HCT116 (cell line): ENCODE measurements at regions not wholly inside any gene's neighbourhood (a gene's known extent, or its start where the extent isn't known, plus 50 kb on each side); places are given as distances from the start of the nearest gene placed in this dataset.

Experiments used
- ATAC-seq: fragments of 200-7000 bp; cut with Tn5 transposase; 2 replicates; pipeline ENCODE4 v1.9.1; 2020; ENCODE audit warnings: mild to moderate bottlenecking, moderate library complexity
- BruUV-seq: library from RNA; stranded (reverse); fragments of 400-500 nt; replicated peaks from 2 replicates; lab custom pipeline; 2021; lab: Mats Ljungman, UMichigan
- CTCF ChIA-PET: fragments of 300-600 bp; sonication (Branson Sonifier 250); formaldehyde crosslinking; loops from one replicate; lab custom pipeline; 2021; ENCODE audit warnings: antibody characterized with exemption; lab: Charles Lee
- POLR2A ChIA-PET: fragments of 300-600, 350-600 bp; sonication (Branson Sonifier 250); formaldehyde crosslinking; loops from one replicate; lab custom pipeline; 2021; ENCODE audit warnings: antibody characterized with exemption; lab: Charles Lee
- RAD21 ChIA-PET, 2 experiments: fragments of 300-600 bp; sonication (Branson Sonifier 250); formaldehyde crosslinking; loops; one replicate each; lab custom pipeline; 2023; ENCODE audit warnings: low total read pairs in 2 of 2; ENCODE audit not compliant: uncharacterized antibody in 2 of 2, unreplicated experiment in 2 of 2, low non-redundant PET in 1 of 2; lab: Charles Lee
- DNase-seq: peaks from one replicate; pipeline ENCODE4 v3.0.0-alpha.2; 2010; ENCODE audit warnings: low read depth, low spot score
- H2AFZ ChIP-seq: fragments of 200-600 bp; shearing (Covaris generic), sonication (generic); 2 replicates; pipeline ENCODE4 v1.6.1; 2017; ENCODE audit warnings: low read depth, mixed run types, mixed read lengths, antibody characterized with exemption, low read length; ENCODE audit not compliant: poor library complexity, severe bottlenecking
- H3K27ac ChIP-seq: 2 replicates; pipeline ENCODE4 v1.5.1; 2012; ENCODE audit warnings: low read depth, low read length
- H3K27me3 ChIP-seq: fragments of 200-600 bp; sonication (generic); 2 replicates; pipeline ENCODE4 v1.6.1; 2016; ENCODE audit warnings: mixed run types, low read length, mixed read lengths; ENCODE audit not compliant: insufficient read depth
- H3K36me3 ChIP-seq, 2 experiments: fragments of 200-500 bp in 1 of 2; fragments of 200-600 bp in 1 of 2; sonication (Bioruptor generic) in 1 of 2; sonication (generic) in 1 of 2; 2 replicates each; pipeline versions ENCODE4 v1.5.1 to v1.6.1; 2014 to 2016; ENCODE audit warnings: low read length in 2 of 2, inconsistent platforms in 1 of 2, mixed read lengths in 1 of 2, mixed run types in 1 of 2; ENCODE audit not compliant: insufficient read depth in 2 of 2, control insufficient read depth in 1 of 2
- H3K4me1 ChIP-seq, 2 experiments: fragments of 200-600 bp in 1 of 2; sonication (generic) in 1 of 2; 2 replicates each; pipeline versions ENCODE4 v1.5.1 to v1.6.1; 2012 to 2017; ENCODE audit warnings: low read length in 2 of 2, inconsistent platforms in 1 of 2, mild to moderate bottlenecking in 1 of 2, mixed read lengths in 1 of 2, mixed run types in 1 of 2, moderate library complexity in 1 of 2; ENCODE audit not compliant: insufficient read depth in 2 of 2, control insufficient read depth in 1 of 2
- H3K4me2 ChIP-seq: fragments of 200-600 bp; sonication (generic); 2 replicates; pipeline ENCODE4 v1.6.1; 2017; ENCODE audit warnings: mixed run types, low read length, mixed read lengths
- H3K4me3 ChIP-seq, 2 experiments: fragments of 200-600 bp in 1 of 2; sonication (generic) in 1 of 2; replicated peaks in 1 of 2; 2 replicates each; pipeline ENCODE4 v1.5.1; 2011 to 2016; ENCODE audit warnings: low read length in 2 of 2, control low read depth in 1 of 2, low read depth in 1 of 2, mild to moderate bottlenecking in 1 of 2, mixed read lengths in 1 of 2, mixed run types in 1 of 2
- H3K79me2 ChIP-seq: fragments of 200-600 bp; sonication (generic); 2 replicates; pipeline ENCODE4 v1.6.1; 2017; ENCODE audit warnings: mild to moderate bottlenecking, mixed run types, low read length, moderate library complexity, mixed read lengths; ENCODE audit not compliant: insufficient read depth
- H3K9ac ChIP-seq: fragments of 200-600 bp; sonication (generic); 2 replicates; pipeline ENCODE4 v1.6.1; 2016; ENCODE audit warnings: low read length, mixed read lengths
- H3K9me2 ChIP-seq: fragments of 200-600 bp; sonication (generic), shearing (Covaris generic); 2 replicates; pipeline ENCODE4 v1.6.1; 2017; ENCODE audit warnings: mixed run types, mild to moderate bottlenecking, moderate library complexity; ENCODE audit not compliant: insufficient read depth
- H3K9me3 ChIP-seq, 2 experiments: fragments of 200-500 bp in 1 of 2; fragments of 200-600 bp in 1 of 2; sonication (Bioruptor generic) in 1 of 2; sonication (generic) in 1 of 2; 2 replicates each; pipeline ENCODE4 v1.6.1; 2014 to 2017; ENCODE audit warnings: low read length in 2 of 2, mixed read lengths in 2 of 2, inconsistent platforms in 1 of 2, low read depth in 1 of 2, mild to moderate bottlenecking in 1 of 2, mixed run types in 1 of 2, moderate library complexity in 1 of 2; ENCODE audit not compliant: control insufficient read depth in 1 of 2, insufficient read depth in 1 of 2
- H4K20me1 ChIP-seq: fragments of 200-600 bp; sonication (generic), shearing (Covaris generic); 2 replicates; pipeline ENCODE4 v1.6.1; 2017; ENCODE audit warnings: mixed run types, mild to moderate bottlenecking, moderate library complexity; ENCODE audit not compliant: insufficient read depth
- CBX3 ChIP-seq: IDR thresholded peaks from 2 replicates; pipeline ENCODE4 v1.6.1; 2012; ENCODE audit warnings: low read depth
- CEBPB ChIP-seq: IDR thresholded peaks from 2 replicates; pipeline ENCODE4 v1.6.1; 2012; ENCODE audit warnings: low read depth
- CTCF ChIP-seq, 3 experiments: fragments of 200-600 bp in 1 of 3; sonication (generic) in 1 of 3; IDR thresholded peaks in 2 of 3; conservative IDR thresholded peaks in 1 of 3; 2 replicates each; pipeline ENCODE4 v1.5.1; 2012 to 2017; ENCODE audit warnings: low read depth in 2 of 3, low read length in 2 of 3, antibody characterized with exemption in 1 of 3, borderline replicate concordance in 1 of 3, control low read depth in 1 of 3, mild to moderate bottlenecking in 1 of 3, mixed read lengths in 1 of 3, mixed run types in 1 of 3, moderate library complexity in 1 of 3; ENCODE audit not compliant: insufficient read depth in 1 of 3
- ELF1 ChIP-seq: IDR thresholded peaks from 2 replicates; pipeline ENCODE4 v1.6.1; 2012; ENCODE audit warnings: low read depth, borderline replicate concordance
- EZH2phosphoT487 ChIP-seq: fragments of 200-600 bp; IDR thresholded peaks from 2 replicates; pipeline ENCODE4 v1.6.1; 2018; ENCODE audit warnings: antibody characterized with exemption, borderline replicate concordance
- FOSL1 ChIP-seq: IDR thresholded peaks from 2 replicates; pipeline ENCODE4 v1.6.1; 2012; ENCODE audit warnings: low read depth
- POLR2A ChIP-seq: IDR thresholded peaks from 2 replicates; pipeline ENCODE4 v1.7.0; 2011; ENCODE audit warnings: borderline replicate concordance; ENCODE audit not compliant: insufficient read depth, insufficient read length; ENCODE audit errors: extremely low read depth
- POLR2AphosphoS5 ChIP-seq: IDR thresholded peaks from 2 replicates; pipeline ENCODE4 v1.6.1; 2011; ENCODE audit warnings: mild to moderate bottlenecking, low read depth, low read length, moderate library complexity
- RAD21 ChIP-seq: IDR thresholded peaks from 2 replicates; pipeline ENCODE4 v1.6.1; 2012; ENCODE audit warnings: low read depth, mild to moderate bottlenecking
- SP1 ChIP-seq: IDR thresholded peaks from 2 replicates; pipeline ENCODE4 v1.6.1; 2012; ENCODE audit warnings: low read depth
- SRF ChIP-seq: IDR thresholded peaks from 2 replicates; pipeline ENCODE4 v1.6.1; 2012; ENCODE audit warnings: low read depth
- TCF7L2 ChIP-seq: IDR thresholded peaks from 2 replicates; pipeline ENCODE4 v1.7.0; 2011; ENCODE audit warnings: borderline replicate concordance, inconsistent platforms; ENCODE audit not compliant: insufficient read depth, insufficient read length; ENCODE audit errors: extremely low read depth
- ZBTB33 ChIP-seq: IDR thresholded peaks from 2 replicates; pipeline ENCODE4 v1.6.1; 2011; ENCODE audit warnings: mild to moderate bottlenecking, low read length, moderate library complexity; ENCODE audit not compliant: insufficient replicate concordance; ENCODE audit errors: extremely low read depth
- intact Hi-C: fragments of 100-400 bp; cut with micrococcal nuclease; formaldehyde crosslinking; loops from 2 replicates; pipeline ENCODE4 v1.10.0; 2022

GRCh38 chr9:106718936-106719335, 144.0 kb upstream of the ZNF462 start:
- no peak overlapping the region for H3K9ac ChIP-seq
- no peaks in the 10 kb centered on the region for H4K20me1 ChIP-seq
- intact Hi-C loops, result no loop called here
- no peak overlapping the region for H2AFZ ChIP-seq
- POLR2A ChIA-PET, result no interaction called here
- ATAC-seq (no peak), DNase-seq (no peak)
- RAD21 ChIA-PET, result no interaction called here
- no peak overlapping the region for H3K4me3 ChIP-seq
- no TSS peak for BruUV-seq
- CTCF ChIA-PET, result no interaction called here
- no peaks in the 10 kb centered on the region for H3K36me3 ChIP-seq
- peaks cover 6 to 11% of the 10 kb centered on the region in 2 experiments; a peak in 3 of 4 replicates for H3K4me1 ChIP-seq
- H3K9me3 ChIP-seq, result no peaks in the 10 kb centered on the region
- H3K9me2 ChIP-seq, result no peaks in the 10 kb centered on the region
- no peaks in the 10 kb centered on the region for H3K27me3 ChIP-seq
- TF ChIP-seq CTCF (IDR thresholded peaks at IDR 0.05 in 2 of 3, conservative IDR thresholded peaks at IDR 0.05 in 1 of 3; ENCODE audit: borderline replicate concordance in 1 of 3, insufficient read depth in 1 of 3, low read depth in 2 of 3, low read length in 2 of 3) (no peak), EZH2phosphoT487 (no peak)
- H3K27ac ChIP-seq, result no peak overlapping the region
- H3K79me2 ChIP-seq, result no peaks in the 10 kb centered on the region
- no peak overlapping the region for H3K4me2 ChIP-seq

- no peaks in the 10 kb centered on the region for H3K79me2 ChIP-seq
- no peaks in the 10 kb centered on the region for H3K9me2 ChIP-seq
- intact Hi-C loops, result no loop called here
- BruUV-seq, result no TSS peak
- CTCF ChIA-PET, result no interaction called here
- H4K20me1 ChIP-seq, result no peaks in the 10 kb centered on the region
- H3K9ac ChIP-seq, result no peak overlapping the region
- no peaks in the 10 kb centered on the region for H3K9me3 ChIP-seq
- H2AFZ ChIP-seq, result no peak overlapping the region
- H3K4me3 ChIP-seq, result no peak overlapping the region
- no peak overlapping the region for H3K27ac ChIP-seq
- no peaks in the 10 kb centered on the region for H3K27me3 ChIP-seq
- no peak overlapping the region for H3K4me2 ChIP-seq
- H3K4me1 ChIP-seq, result peaks cover 6 to 11% of the 10 kb centered on the region in 2 experiments; a peak in 3 of 4 replicates
- POLR2A ChIA-PET, result no interaction called here
- no peaks in the 10 kb centered on the region for H3K36me3 ChIP-seq
- RAD21 ChIA-PET, result no interaction called here
- no peak for ATAC-seq
- DNase-seq, result no peak
- TF ChIP-seq POLR2AphosphoS5 (no peak), RAD21 (no peak), CBX3 (no peak), SRF (no peak), FOSL1 (no peak), CTCF (IDR thresholded peaks at IDR 0.05 in 2 of 3, conservative IDR thresholded peaks at IDR 0.05 in 1 of 3; ENCODE audit: borderline replicate concordance in 1 of 3, insufficient read depth in 1 of 3, low read depth in 2 of 3, low read length in 2 of 3) (no peak), ZBTB33 (no peak), POLR2A (no peak), TCF7L2 (no peak), CEBPB (no peak), EZH2phosphoT487 (no peak), SP1 (no peak), ELF1 (no peak)
Observed at GRCh38 chr9:106722051-106722753, 140.8 kb upstream of the ZNF462 start.
